ENCODE measurements at regions not wholly inside any gene's neighbourhood (a gene's known extent, or its start where the extent isn't known, plus 50 kb on each side); places are given as distances from the start of the nearest gene placed in this dataset.

- TF ChIP-seq CTCF (IDR thresholded peaks at IDR 0.05; ENCODE audit: low read depth, low read length), result no peak
- H3K4me3 ChIP-seq (replicated peaks in 1 of 2; ENCODE audit: low read depth in 2 of 2, low read length in 2 of 2), result no peak overlapping the region
- peak in 1 of 2 donors; percentile 32 for DNase-seq (ENCODE audit: low read depth in 2 of 2)
These were observed 373.5 kb downstream of the NR2F2 start for GRCh38 chr15:96703794-96704550.

GRCh38 chr15:96716075-96716474, 385.6 kb downstream of the NR2F2 start:
- TF ChIP-seq CTCF (IDR thresholded peaks at IDR 0.05; ENCODE audit: low read depth, low read length), result no peak
- no peak overlapping the region for H3K4me3 ChIP-seq (replicated peaks in 1 of 2; ENCODE audit: low read depth in 2 of 2, low read length in 2 of 2)
- DNase-seq (ENCODE audit: low read depth in 2 of 2), result no peak

GRCh38 chr15:96716478-96716877, 386.0 kb downstream of the NR2F2 start:
- no peak for DNase-seq (ENCODE audit: low read depth in 2 of 2)
- no peak for TF ChIP-seq CTCF (IDR thresholded peaks at IDR 0.05; ENCODE audit: low read depth, low read length)
- H3K4me3 ChIP-seq (replicated peaks in 1 of 2; ENCODE audit: low read depth in 2 of 2, low read length in 2 of 2), result no peak overlapping the region

GRCh38 chr15:96720251-96720650, 389.8 kb downstream of the NR2F2 start:
- H3K4me3 ChIP-seq (replicated peaks in 1 of 2; ENCODE audit: low read depth in 2 of 2, low read length in 2 of 2), result no peak overlapping the region
- DNase-seq (ENCODE audit: low read depth in 2 of 2), result no peak
- no peak for TF ChIP-seq CTCF (IDR thresholded peaks at IDR 0.05; ENCODE audit: low read depth, low read length)

GRCh38 chr15:96720656-96721055, 390.2 kb downstream of the NR2F2 start:
- TF ChIP-seq CTCF (IDR thresholded peaks at IDR 0.05; ENCODE audit: low read depth, low read length), result no peak
- no peak overlapping the region for H3K4me3 ChIP-seq (replicated peaks in 1 of 2; ENCODE audit: low read depth in 2 of 2, low read length in 2 of 2)
- DNase-seq (ENCODE audit: low read depth in 2 of 2), result no peak

- no peak for TF ChIP-seq CTCF (IDR thresholded peaks at IDR 0.05; ENCODE audit: low read depth, low read length)
- no peak overlapping the region for H3K4me3 ChIP-seq (replicated peaks in 1 of 2; ENCODE audit: low read depth in 2 of 2, low read length in 2 of 2)
- peak in 1 of 2 donors; percentile 47 for DNase-seq (ENCODE audit: low read depth in 2 of 2)
These were observed 398.1 kb downstream of the NR2F2 start for GRCh38 chr15:96728591-96728990.

GRCh38 chr15:96732704-96733103, 402.2 kb downstream of the NR2F2 start:
- no peak for TF ChIP-seq CTCF (IDR thresholded peaks at IDR 0.05; ENCODE audit: low read depth, low read length)
- no peak overlapping the region for H3K4me3 ChIP-seq (replicated peaks in 1 of 2; ENCODE audit: low read depth in 2 of 2, low read length in 2 of 2)
- peak in 1 of 2 donors; percentile 52 for DNase-seq (ENCODE audit: low read depth in 2 of 2)

Measured in cardiac fibroblast (primary cell).